GM12873 (cell line): ENCODE measurements at regions not wholly inside any gene's neighbourhood (a gene's known extent, or its start where the extent isn't known, plus 50 kb on each side); places are given as distances from the start of the nearest gene placed in this dataset.

Experiments used
- CTCF ChIP-seq: IDR thresholded peaks from 2 replicates; pipeline ENCODE4 v1.5.1; 2012; ENCODE audit warnings: low read depth, mild to moderate bottlenecking, moderate library complexity, low read length, control low read depth; ENCODE audit not compliant: insufficient read depth; ENCODE audit errors: missing control alignments

GRCh38 chr16:64254443-64255367 is 867.2 kb downstream of the CDH11 start:
- TF ChIP-seq CTCF: no peak

GRCh38 chr16:64253525-64253924 is 868.3 kb downstream of the CDH11 start:
- TF ChIP-seq CTCF: no peak

GRCh38 chr16:64253096-64253495 is 868.8 kb downstream of the CDH11 start:
- TF ChIP-seq CTCF: no peak

GRCh38 chr16:64251742-64252141 is 870.1 kb downstream of the CDH11 start:
- TF ChIP-seq CTCF: no peak

- no peak for TF ChIP-seq CTCF
Observed at GRCh38 chr16:64250866-64251265, 871.0 kb downstream of the CDH11 start.

GRCh38 chr16:64242492-64242891 is 879.4 kb downstream of the CDH11 start:
- no peak for TF ChIP-seq CTCF

GRCh38 chr16:64240586-64240985 is 881.3 kb downstream of the CDH11 start:
- no peak for TF ChIP-seq CTCF
